ENCODE measurements at regions not wholly inside any gene's neighbourhood (a gene's known extent, or its start where the extent isn't known, plus 50 kb on each side); places are given as distances from the start of the nearest gene placed in this dataset.

- no peak for DNase-seq
These were observed 291.6 kb upstream of the VEPH1 start for GRCh38 chr3:157794771-157795170.

GRCh38 chr3:157793745-157794144, 290.5 kb upstream of the VEPH1 start:
- peak; percentile 66 for DNase-seq

- peak; percentile 51 for DNase-seq
These were observed 285.9 kb upstream of the VEPH1 start for GRCh38 chr3:157789162-157789561.

- DNase-seq: no peak
These were observed 283.4 kb upstream of the VEPH1 start for GRCh38 chr3:157786618-157787017.

DNA sequence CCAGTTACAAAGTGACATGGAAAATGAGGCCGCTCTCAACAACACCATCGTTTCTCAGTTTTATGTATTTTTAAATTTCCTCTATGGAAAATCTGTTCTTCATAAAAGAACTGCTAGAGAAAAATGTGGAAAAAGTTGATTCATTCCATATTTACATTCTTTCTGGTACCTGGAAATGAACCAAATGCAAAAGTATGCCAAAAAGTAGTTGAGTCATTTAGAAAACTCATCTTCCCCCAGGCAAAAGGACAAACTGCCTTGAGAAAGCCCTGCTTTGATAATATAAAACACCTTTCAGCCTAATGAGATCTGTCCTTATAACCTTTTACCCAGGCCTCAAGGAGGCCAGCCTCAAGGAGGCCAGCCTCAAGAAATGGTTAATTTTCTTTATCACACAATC, 283.0 kb upstream of the VEPH1 start:
- no peak for DNase-seq

DNA sequence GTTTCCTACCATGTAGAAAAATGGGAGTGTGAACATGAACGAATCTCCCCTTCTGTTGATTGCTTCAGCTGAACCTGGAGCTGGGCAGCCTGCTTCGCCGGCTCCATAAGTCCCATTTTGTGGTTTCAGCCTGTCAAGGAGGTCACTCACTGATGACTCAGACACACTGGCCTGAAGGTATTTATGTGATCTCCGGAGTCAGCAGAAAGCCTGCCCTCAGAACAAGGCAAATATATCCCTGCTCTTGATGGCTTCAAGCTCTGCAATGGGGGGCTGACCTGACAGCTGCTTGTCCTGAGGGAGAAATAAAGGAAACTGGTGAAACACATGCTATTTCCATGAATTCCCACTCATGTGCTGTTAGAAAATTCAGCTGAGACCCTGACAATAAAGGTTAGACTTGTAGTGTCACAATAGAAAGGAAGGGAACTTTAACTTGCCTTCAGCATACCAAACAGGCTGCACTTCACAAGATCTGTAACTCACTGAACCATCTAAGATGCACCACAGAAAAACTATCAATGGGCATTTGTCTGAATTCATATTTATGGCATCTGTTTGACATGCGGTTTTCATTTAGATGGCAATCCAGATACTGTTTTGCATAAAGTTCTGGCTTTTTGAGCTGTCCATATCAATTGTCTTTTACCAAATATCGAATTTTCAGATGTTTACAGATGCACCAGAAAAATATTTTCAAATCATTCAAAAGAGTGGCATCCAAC, 282.0 kb upstream of the VEPH1 start:
- DNase-seq: no peak

DNA sequence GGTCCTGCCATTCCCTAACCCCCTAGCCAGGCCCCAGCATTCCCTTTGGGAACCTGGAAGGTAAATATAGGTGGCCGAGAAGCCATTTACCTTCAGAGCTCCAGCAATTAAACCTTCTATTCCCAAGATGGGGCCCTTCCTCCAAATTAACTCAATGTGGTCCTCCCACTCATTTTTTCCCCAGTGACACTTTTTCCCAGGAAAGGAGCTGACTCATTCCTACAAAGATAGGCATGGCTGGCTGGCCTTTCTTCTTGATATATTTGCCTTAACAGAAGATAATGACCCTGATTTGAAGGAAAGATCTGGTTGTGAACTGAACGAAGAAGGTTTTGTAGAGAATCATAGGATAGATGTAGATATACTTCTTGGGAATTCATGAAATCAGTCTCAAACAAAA, 279.0 kb upstream of the VEPH1 start:
- DNase-seq: no peak

DNA sequence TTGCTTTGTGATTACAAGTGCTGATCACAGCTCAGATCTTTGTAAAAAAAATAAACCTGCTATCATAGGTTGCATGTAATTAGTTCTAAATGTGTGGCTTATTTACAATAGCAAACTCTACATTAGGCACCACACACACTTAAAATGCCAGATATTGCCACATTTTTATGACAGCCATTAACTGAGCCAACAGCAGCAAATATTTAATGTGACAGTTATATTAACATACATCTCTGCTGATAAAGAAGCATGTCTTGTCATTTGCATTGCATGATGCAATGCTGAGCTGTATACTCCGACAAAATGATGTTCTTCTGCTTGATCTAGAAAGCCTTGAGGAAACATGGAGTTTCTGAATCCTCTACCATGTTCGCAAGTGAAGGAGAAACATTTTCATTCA, 273.6 kb upstream of the VEPH1 start:
- no peak for DNase-seq

DNA sequence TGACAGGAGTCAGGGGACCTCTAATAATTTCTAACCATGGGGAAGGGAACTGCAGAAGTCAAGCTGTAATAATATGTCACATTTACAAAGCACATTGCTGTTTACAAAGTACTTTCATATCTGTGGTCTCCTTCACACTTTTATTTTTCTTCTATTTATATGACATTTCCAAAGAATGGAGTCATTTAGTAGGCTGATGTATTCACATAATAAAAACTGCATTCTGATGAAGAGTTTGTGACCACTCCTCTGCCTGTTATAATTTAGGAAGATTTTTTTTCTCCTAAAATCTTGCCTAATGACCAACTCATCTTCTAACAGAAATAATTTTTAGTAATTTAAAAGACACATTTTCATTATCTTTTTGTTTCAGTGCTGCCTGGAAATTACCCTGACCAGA, 272.2 kb upstream of the VEPH1 start:
- DNase-seq: no peak

DNA sequence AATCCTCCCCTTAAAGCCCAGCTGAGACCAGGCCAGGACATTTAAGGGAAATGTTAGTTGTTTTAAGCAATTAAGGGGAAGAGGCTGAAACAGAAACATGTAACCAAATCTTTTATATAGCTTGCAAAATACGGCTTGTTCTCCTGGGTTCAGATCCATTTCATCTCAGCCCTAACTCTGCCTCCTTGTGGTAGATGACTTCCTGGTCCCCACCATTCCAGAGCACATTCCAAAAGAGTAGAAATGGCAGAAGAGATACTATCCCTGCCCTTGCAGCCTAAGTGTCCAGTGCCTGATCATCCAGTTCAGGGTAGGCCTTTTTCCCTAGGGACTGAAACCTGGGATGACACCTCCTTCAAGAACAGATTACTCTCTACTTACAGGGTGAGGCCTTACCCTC, 266.2 kb upstream of the VEPH1 start:
- DNase-seq: no peak

DNA sequence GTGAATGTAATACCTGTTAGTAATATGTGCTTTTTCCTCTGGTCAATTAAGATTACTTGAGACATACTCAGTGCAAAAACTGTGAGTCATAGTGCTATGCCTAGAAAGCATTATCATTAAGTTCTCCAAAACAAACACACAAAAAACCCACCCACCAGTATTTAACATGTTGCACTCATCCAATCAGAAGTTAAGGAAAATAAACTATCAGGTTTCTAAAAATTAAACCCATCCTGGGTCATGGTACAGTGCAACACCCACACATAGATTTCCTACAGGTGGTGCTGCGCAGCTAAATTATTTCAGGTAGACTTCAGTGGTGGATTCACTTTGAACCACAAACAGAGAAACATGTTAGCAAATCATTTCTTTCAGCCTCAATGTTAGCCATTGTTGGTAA, 264.4 kb upstream of the VEPH1 start:
- no peak for DNase-seq

DNA sequence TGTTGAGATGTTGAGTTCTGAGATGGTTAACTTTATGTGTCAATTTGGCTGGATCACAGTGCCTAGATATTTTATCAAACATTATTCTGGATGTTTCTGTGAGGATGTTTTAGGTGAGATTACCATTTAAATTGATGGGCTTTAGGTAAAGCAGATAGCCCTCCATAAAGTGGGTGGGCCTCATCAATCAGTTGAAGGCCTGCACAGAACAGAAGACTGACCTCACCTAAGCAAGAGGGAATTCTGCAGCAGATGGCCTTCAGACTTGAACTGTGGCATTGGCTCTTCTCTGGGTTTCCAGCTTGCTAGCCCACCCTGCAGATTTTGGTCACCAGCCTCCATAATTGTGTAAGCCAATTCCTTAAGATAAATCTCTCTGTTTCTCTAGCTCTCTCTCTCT, 260.4 kb upstream of the VEPH1 start:
- DNase-seq: no peak

GRCh38 chr3:157759311-157759710, 256.1 kb upstream of the VEPH1 start:
- DNase-seq: no peak

GRCh38 chr3:157755233-157755632, 252.0 kb upstream of the VEPH1 start:
- DNase-seq: peak; percentile 35

GRCh38 chr3:157754451-157754850, 251.2 kb upstream of the VEPH1 start:
- peak; percentile 85 for DNase-seq

DNA sequence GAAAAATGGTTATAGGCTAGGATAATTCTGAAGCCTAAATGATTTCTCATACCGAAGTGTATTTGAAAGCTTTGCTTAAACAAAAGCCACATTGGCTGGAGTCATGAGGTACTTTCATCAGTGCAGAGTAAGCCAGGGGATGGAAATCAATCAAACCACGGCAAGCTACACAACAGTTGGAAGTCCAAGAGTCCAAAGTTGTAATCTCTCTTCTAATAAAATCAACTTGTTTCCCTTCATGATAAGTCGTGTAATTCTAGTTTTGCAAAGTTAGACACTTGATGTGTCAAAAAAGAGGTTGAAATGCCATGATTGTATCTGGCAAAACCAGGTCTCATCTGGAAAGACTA, 250.5 kb upstream of the VEPH1 start:
- peak; percentile 34 for DNase-seq

DNA sequence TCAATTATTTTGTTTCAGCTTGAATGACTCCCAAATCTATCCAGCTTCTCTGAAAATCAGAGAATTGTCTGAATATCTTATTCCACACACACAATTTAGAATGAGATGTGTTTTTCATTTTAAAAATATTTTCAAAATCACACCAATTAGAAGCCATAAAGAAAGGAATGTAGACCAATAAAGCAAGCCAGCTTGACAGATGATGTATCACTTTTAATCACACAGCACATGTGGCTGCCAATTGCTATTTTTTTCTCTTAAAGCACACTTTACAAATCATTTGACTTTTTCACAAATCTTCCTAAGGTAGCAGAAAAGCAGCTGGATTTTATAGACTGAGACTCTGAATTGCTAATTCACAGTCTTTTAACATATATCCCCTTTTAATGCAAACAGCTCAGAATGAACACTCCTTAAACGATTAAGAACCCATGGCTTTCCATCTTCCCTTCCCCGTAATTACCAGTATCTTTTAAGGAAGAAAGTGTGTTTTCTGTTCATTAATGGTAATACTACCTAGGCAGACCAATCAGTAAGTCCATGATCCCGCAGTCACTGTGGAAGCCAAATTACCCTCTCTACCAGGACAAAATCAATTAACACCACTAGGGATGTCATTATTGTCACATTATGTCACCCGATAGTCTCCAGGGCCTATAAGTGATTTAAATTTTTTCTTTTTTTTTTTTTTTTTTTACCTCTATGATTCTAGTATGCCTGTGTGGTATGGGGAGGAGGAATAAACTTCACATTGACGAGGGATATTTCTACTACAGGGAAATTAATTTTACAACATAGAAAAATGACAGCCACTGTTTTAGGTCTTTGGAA, 250.0 kb upstream of the VEPH1 start:
- peak; percentile 19 for DNase-seq

- no peak for DNase-seq
These were observed 249.3 kb upstream of the VEPH1 start for GRCh38 chr3:157752554-157752953.

DNA sequence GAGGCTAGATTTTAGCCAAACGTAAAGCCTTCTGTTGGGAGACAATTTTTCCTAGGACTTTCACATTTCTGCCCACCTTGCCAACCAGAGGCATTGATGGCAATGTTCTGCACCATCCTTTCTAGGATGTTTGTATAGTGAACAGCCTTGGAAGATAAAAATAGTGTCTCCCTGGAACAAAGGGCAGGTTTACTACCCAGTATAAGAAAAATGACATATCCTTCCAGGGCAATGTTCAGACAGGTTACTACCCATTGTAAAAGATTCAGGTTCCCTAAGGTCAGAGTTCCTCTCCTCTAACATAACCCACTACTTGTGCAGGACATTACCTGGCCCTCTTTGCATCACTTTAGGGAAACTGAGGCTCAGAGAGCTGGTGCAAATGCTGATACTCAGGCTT, 248.2 kb upstream of the VEPH1 start:
- DNase-seq: no peak

- no peak for DNase-seq
These were observed 243.2 kb upstream of the VEPH1 start for GRCh38 chr3:157746391-157746790.

- no peak for DNase-seq
These were observed 238.4 kb upstream of the VEPH1 start for GRCh38 chr3:157741607-157742006.

DNA sequence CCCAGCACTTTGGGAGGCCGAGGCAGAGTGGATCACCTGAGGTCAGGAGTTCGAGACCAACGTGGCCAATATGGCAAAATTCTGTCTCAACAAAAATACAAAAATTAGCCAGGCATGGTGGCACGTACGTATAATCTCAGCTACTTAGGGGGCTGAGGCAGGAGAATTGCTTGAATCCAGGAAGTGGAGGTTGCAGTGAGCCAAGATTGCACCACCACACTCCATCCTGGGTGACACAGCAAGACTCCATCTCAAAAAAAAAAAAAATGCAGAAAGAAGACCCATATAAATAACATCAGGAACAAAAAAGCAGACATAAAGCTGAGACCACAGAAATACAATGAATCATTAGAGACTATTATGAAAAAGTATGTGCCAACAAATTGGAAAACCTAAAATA, 235.2 kb upstream of the VEPH1 start:
- DNase-seq: no peak

- no peak for DNase-seq
These were observed 215.6 kb upstream of the VEPH1 start for GRCh38 chr3:157718800-157719199.

GRCh38 chr3:157713101-157713500, 209.9 kb upstream of the VEPH1 start:
- DNase-seq: no peak

DNA sequence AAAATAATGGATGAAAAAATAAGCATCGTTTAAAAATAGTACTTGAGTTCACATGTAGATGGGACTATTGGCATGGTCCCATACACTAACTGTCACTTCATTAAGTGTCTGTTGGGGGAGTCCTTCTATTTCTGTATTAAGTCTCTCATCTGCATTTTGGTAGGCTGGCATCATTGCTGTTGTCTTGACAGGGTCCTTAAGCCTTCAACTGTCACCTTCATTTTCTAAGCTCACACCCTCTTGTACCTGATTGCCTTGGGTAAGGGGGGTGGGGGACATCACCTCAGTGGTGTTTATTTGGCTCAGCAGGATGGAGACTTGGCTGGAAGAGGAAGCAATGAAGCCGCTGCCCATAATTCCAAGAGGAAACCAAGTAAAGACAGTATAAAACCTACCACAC, 202.0 kb upstream of the VEPH1 start:
- no peak for DNase-seq
